ENCODE measurements at regions not wholly inside any gene's neighbourhood (a gene's known extent, or its start where the extent isn't known, plus 50 kb on each side); places are given as distances from the start of the nearest gene placed in this dataset.

DNA sequence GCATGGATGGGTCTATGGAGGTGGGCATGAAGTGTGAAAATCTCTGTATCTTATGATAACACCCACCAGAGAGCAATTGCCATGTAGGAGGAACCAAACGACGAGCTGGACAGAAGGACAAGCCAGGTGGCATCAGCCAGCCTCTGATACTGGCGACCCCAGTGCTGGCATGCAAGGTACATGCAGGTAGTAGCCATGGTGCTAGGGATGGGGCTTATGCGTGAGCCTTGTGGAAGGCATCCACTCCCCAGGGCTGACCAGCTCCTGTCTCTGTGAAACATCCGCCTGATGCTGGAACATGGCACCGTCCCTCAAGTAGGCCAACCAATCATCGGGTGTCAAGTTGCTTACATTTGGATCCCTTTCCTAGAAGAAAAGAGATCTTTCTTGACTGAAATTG lies 412.9 kb downstream of the GADD45G start:
- TF ChIP-seq, protein P1, sequence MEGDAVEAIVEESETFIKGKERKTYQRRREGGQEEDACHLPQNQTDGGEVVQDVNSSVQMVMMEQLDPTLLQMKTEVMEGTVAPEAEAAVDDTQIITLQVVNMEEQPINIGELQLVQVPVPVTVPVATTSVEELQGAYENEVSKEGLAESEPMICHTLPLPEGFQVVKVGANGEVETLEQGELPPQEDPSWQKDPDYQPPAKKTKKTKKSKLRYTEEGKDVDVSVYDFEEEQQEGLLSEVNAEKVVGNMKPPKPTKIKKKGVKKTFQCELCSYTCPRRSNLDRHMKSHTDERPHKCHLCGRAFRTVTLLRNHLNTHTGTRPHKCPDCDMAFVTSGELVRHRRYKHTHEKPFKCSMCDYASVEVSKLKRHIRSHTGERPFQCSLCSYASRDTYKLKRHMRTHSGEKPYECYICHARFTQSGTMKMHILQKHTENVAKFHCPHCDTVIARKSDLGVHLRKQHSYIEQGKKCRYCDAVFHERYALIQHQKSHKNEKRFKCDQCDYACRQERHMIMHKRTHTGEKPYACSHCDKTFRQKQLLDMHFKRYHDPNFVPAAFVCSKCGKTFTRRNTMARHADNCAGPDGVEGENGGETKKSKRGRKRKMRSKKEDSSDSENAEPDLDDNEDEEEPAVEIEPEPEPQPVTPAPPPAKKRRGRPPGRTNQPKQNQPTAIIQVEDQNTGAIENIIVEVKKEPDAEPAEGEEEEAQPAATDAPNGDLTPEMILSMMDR (IDR thresholded peaks at IDR 0.05; ENCODE audit: poor library complexity, severe bottlenecking): no peak
- no peak for TF ChIP-seq POLR2AphosphoS5 (IDR thresholded peaks at IDR 0.05)
- TF ChIP-seq TAF1 (IDR thresholded peaks at IDR 0.05; ENCODE audit: low read depth): no peak
